ENCODE measurements at regions not wholly inside any gene's neighbourhood (a gene's known extent, or its start where the extent isn't known, plus 50 kb on each side); places are given as distances from the start of the nearest gene placed in this dataset.
"Not testable (repeated sequence)": the region's sequence is repeated elsewhere in the genome, so short reads cannot be mapped to it uniquely, and the experiment has no call there.

DNA sequence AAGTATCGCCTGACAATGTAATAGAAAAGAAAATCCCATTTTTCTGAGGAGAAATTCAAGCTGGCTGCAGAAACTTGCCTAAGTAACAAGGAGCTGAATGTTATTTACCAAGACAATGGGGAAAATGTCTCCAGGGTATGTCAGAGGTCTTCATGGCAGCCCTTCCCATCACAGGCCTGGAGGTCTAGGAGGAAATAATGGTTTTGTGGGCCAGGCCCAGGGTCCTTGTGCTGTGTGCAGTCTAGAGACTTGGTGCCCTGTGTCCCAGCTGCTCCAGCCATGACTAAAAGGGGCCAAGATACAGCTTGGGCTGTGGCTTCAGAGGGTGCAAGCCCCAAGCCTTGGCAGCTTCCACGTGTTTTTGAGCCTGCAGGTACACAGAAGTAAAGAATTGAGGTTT, 120.5 kb upstream of the PKP2 start:
- not testable (repeated sequence) for DNase-seq

GRCh38 chr12:33012226-33012625, 115.6 kb upstream of the PKP2 start:
- DNase-seq = no peak

GRCh38 chr12:33006106-33006505, 109.5 kb upstream of the PKP2 start:
- no peak for DNase-seq

DNA sequence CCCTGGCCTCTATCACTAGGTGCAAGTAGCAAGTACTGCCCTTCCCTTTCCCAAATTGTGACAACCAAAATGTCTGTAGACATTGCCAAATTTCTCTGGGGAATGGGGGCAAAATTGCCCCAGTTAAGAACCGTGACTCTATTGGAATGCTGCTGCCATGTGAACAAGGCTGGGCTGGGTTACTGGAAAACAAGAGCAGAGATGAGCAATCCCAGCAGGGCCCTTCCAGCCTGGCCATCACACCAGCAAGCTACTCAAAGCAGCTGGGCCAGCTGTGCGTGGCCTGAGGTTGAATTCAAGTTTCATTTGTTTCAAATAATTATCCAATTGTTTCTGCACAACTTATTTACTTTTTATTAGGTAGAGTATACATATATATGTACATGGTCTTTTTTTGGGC, 103.4 kb upstream of the PKP2 start:
- DNase-seq = no peak

- no peak for DNase-seq
These were observed 100.9 kb upstream of the PKP2 start for GRCh38 chr12:32997471-32997870.

DNA sequence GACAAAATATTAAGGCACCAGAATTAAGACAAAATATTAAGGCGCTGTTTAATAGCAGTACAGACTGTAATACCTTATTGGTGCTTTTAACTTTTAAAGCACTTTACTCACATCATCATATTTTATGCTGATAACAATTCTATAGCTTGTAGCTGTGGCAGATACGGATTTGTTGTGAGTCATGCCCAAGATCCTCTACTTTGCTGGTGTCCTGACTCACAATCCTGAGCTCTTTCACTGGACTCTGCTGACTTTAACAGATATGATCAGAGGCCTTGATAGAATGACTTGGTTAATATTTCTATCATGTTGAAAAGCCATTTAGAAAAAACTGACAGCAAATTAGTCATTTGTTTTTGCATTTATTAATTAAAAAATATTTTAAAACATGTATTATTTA, 99.0 kb upstream of the PKP2 start:
- no peak for DNase-seq

GRCh38 chr12:32993404-32993803, 96.8 kb upstream of the PKP2 start:
- no peak for DNase-seq

- DNase-seq = no peak
These were observed 93.1 kb upstream of the PKP2 start for GRCh38 chr12:32989705-32990104.

DNA sequence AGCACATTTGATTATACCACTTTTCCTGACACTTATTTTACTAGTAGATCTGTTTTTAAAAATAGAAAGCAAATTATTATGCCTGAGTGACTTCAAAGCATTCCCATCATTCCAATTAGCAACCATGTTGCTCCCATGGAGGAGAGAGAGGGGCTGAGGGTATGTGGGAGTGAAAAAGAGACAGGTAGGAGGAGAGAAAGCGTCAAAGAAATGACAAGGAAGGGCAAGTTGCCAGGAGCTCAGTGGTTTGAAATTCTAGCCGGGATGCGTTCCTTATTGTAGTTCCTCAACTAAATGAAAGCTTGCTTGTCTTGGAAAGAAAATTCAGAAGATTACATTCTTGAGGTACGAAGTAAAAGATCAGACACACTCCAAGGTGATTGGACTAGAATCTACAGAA, 92.4 kb upstream of the PKP2 start:
- no peak for DNase-seq

DNA sequence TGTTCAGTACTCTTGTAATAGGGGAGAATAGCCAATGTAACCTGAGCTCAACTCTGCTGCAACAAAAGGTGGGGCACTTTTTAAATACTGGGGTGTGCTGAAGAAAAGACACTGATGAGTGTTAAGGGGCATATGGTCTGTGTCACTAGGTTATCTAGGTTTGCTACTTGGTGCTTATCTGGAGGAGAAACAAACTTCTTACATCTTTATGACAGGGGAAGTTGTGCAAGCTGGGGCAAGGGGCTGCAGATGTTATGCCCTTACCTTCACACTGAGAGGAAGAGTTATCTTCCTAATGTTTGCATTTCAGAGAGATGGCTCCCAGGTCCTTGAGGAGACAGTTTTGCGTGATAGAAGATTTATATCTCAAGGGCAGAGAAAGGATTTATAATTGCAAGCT, 90.9 kb upstream of the PKP2 start:
- no peak for DNase-seq

- DNase-seq = peak; percentile 40
These were observed 87.4 kb upstream of the PKP2 start for GRCh38 chr12:32983968-32984367.

DNA sequence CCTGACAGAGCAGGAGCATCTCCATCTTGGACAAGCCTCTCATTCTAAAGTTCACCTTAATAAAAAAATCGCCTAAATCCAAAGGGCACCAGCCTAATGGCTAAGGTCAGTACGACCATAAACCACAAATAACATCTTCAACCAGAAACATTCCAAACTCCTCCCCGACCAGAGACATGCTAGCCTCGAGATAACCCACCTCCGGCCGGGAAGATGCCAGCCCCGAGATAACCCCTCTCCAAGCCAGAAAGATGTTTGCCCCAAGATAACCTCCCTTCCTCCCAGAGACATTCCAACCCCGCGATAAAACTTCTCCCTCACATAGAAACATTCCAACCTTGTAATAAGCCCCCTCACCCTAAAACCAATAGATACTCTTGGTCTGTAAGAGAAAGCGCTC, 86.8 kb upstream of the PKP2 start:
- no peak for DNase-seq

- DNase-seq = no peak
These were observed 84.6 kb upstream of the PKP2 start for GRCh38 chr12:32981139-32981538.

DNA sequence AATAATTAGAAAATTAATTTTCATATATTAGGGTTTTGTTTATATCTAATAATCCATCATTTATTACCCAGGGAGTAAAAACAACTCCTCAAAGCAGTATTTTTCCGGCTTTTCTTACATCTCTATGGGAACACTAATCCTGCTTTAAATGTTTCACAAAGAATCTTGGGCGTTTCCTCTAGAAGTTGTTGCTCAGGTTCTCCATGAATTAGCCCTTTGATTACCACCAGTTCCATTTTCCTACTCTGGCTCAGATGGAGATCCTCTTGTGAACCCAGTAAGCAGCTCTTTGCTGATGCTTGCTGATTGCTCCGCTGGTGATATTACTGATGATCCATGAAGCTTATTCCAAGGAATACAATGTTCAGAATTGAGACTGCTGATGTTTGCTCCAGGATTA, 78.5 kb upstream of the PKP2 start:
- DNase-seq = no peak

GRCh38 chr12:32970465-32971110, 74.0 kb upstream of the PKP2 start:
- no peak for DNase-seq

DNA sequence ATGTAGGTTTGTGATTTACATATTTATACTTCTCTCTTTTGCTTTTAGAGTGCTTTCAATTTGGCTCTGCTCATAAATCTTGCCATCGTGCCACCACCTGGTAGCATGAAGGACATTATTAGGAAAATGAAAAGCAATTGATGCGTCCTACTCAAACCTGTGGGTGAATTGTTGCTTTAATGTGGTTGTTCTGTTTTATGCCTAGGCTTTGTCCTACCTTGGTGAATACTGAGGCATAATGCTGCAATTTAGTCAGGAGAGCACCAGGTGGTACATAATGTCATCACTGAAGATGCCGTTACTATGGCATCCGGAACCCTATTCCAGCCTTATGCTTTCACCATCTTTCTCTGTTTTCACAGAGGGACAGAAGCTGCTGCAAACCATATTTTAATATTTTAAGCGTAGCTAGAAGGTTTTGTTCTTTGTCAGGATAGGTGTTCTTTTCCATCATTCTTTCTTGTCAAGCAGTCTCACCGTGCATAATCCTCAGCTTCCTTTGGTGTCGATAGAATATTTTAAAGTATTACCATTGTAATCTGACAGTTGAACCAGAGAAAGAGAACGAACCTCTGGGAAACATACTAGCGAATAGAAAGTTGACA, 68.5 kb upstream of the PKP2 start:
- DNase-seq = no peak

- not testable (repeated sequence) for DNase-seq
These were observed 59.8 kb upstream of the PKP2 start for GRCh38 chr12:32956418-32956817.

- no peak for DNase-seq
These were observed 56.1 kb upstream of the PKP2 start for GRCh38 chr12:32952681-32953080.

DNA sequence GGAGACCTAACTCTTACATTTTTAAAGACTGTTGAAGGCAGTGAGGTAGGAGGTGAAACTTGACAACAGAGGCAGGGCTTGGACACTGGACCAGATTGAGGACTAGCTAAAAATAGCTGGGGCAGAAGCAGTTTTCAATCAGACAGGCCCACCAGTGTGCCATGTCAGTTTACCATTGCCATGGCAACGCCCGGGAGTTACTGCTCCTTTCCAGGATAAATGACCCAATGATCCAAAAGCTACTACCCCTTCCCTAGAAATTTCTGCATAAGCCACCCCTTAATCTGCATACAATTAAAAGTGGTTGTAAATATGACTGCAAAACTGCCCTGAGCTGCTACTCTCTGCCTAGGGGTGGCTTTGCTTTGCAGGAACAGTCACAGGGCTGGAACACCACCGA, 53.2 kb upstream of the PKP2 start:
- DNase-seq = no peak

DNA sequence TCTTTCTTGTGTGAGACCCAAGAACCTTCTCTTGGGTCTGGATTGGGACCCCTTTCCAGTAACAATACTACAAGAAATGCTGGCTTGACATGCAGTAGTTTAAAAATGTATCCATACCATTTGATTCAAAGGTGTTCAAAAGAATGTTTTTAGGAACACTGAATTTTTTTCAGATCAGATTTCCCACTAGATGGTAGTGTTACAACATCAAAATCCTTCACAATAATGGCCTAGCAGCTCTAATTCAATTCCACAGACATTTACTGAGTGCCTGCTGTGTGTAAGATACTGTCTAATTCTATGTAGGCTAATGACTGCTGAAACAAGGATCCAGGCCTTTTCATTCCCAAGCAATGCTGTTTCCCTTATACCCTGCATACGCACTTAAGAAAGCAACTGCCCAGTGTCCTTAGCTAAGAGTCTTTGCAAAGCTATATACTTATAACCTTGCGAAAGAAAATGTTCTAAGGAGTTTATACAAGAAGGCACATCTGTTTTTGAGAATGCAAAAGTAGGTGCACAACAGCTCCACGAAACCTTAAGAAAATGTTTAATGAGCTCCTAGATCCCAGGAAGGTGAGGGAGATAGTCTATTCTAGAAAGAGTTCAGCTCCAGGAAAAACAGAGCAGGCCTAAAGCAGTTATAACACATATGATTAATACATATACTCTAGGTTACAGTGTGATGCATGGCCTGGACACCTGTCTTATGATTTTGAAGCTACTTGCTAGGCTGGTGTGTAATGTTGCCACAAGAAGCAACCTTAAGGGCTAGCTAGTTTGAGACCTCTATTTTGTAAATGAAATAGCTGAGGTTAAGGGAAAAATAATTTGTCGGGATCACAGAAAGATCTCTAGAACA, 50.9 kb upstream of the PKP2 start:
- no peak for DNase-seq

DNA sequence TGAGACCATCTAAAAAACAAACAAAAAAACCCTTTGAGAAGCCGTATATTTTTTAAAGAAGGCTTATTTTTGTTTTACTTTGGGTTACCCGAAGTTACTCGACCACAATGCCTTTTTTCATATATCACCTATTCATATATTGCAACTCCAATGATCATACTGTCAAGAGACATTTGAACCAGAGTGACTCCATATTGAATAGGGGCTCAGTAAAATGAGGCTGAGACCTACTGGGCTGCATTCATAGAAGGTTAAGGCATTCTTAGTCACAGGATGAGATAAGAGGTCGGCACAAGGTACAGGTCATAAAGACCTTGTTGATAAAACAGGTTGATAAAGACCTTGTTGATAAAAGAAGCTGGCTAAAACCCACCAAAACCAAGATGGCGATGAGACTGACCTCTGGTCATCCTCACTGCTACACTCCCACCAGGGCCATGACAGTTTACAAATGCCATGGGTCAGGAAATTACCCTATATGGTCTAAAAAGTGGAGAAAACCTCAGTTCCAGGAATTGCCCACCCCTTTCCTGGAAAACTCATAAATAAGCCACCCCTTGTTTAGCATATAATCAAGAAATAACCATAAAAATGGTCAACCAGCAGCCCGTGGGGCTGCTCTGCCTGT, 50.0 kb upstream of the PKP2 start:
- no peak for DNase-seq
